ENCODE measurements at regions not wholly inside any gene's neighbourhood (a gene's known extent, or its start where the extent isn't known, plus 50 kb on each side); places are given as distances from the start of the nearest gene placed in this dataset.
"Not testable (repeated sequence)": the region's sequence is repeated elsewhere in the genome, so short reads cannot be mapped to it uniquely, and the experiment has no call there.

DNA sequence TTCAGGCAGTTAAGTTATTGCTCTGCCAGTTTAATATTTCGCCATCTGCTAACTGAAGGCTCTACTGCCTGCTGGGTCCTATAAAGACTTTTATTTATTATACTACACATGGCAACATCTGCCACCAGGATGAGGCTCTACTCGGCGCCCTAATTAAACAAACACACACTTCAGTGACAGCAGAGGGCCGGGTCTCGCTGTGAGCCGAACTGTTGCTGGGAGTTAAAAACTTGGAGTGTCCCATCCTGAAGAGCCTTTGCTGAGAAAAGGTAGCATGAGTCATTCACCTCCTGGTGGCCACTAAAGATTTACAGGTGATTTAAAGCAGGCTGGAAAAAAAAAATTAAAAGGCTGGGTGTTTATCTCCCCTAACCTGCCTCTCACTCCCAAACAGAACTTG lies 183.7 kb downstream of the NPIPA8 start:
- DNase-seq (ENCODE audit: low read depth) = not testable (repeated sequence)

DNA sequence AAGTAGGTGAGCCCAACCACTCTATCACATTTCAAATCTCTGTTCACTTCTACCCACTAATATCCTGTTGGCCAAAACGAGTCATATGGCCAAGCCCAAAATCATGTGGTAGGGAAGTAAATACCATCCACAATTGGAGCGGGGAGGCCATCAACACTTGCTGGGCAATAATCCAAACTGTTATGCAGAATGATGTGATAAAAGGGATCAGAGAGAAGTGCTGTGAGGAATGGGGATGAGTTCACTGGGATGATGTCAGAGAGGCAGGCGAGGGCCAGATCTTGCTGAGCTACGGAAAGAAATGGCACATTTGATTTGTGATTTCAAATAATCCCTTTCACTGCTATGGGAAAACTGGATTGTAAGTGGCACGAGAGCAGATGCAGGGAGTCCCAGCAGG lies 188.4 kb downstream of the NPIPA8 start:
- DNase-seq (ENCODE audit: low read depth) = not testable (repeated sequence)

DNA sequence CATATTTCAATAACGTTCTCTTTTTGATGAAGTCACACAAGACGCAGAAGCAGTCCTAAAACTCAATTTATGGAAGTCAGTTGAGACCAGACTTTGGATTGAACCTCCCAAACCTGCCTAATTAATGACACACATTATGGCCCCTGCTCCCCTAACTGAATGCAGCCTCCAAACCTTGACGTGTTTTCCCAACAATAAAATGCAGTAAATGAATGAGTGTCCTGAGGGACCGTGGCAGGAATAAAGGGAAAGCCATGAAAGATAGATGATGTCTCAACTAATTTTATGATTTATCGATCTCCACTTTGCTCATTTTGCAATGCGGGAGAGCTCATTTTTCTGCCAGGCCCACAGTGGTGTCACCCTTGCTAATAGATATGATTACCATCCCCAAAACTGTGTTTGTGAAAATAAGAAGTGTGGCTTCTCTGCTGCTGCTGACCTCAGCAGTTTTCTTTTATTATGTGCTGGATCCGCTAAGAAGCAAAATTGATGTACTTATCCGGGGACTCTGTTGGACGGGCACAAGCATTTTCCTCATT lies 189.9 kb downstream of the NPIPA8 start:
- not testable (repeated sequence) for DNase-seq (ENCODE audit: low read depth)

GRCh38 chr16:18142066-18142465 lies 194.5 kb downstream of the NPIPA8 start:
- not testable (repeated sequence) for DNase-seq (ENCODE audit: low read depth)

GRCh38 chr16:18136288-18136687 lies 200.2 kb downstream of the NPIPA8 start:
- not testable (repeated sequence) for DNase-seq (ENCODE audit: low read depth)

DNA sequence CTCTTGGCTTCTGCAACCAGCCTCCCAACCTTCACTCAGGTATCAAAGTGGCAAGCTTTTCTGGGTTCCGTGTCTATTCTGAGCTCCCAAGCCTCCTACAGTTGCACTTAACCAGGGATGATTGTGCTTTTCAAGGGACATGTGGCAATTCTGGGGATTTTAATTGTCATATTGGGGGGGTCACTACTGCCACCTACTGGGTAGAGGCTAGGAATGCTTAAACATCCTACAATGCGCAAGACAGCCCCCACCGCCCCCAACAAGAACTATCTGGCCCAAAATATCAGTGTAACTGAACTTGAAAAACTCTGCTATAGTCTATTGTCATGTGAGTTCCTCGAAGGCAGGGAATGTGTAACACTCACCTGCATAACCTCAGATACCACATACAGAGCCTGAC lies 201.5 kb downstream of the NPIPA8 start:
- DNase-seq (ENCODE audit: low read depth) = not testable (repeated sequence)

DNA sequence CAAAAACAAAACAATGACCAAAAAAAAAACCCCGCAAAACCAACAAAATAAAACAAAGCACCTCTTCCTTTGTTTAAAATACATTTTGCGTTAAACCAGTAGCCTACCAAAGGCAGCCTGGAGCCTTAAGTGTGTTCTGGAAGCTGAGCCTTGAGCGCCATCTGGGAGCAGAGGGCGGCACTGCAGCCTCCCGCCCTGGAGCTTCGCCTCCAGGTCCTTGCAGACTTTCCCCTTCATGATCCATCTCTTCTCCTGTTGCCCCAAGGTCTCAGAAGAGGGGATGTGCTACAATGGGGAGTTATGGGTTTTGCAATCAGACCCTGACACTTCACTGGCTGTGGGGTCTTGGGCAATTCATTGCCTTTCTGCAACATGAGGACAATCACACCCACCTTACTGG lies 204.9 kb downstream of the NPIPA8 start:
- DNase-seq (ENCODE audit: low read depth) = not testable (repeated sequence)

- DNase-seq (ENCODE audit: low read depth) = not testable (repeated sequence)
Observed at GRCh38 chr16:18130478-18131120, 205.9 kb downstream of the NPIPA8 start.

- DNase-seq (ENCODE audit: low read depth) = not testable (repeated sequence)
Observed at GRCh38 chr16:18127033-18127432, 209.5 kb downstream of the NPIPA8 start.

GRCh38 chr16:18119092-18119491 lies 217.4 kb downstream of the NPIPA8 start:
- not testable (repeated sequence) for DNase-seq (ENCODE audit: low read depth)

DNA sequence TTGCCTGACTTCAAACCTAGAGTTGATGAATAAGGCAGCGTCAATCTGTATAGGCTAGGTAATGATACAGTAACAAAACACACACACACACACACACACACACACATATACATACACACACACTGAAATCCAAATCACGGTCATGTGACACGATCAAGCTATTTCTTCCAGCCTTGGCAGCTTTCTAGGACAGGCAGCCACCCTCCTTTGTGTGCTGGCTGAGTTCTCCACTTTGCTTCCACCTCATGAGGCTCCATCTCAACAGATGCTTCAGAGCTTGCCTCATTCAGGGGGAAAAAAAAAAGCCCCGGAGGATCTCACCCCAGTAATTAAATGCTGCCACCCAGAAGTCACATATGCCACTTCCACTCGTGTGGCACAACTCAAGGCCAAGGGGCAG lies 217.9 kb downstream of the NPIPA8 start:
- DNase-seq (ENCODE audit: low read depth) = not testable (repeated sequence)

DNA sequence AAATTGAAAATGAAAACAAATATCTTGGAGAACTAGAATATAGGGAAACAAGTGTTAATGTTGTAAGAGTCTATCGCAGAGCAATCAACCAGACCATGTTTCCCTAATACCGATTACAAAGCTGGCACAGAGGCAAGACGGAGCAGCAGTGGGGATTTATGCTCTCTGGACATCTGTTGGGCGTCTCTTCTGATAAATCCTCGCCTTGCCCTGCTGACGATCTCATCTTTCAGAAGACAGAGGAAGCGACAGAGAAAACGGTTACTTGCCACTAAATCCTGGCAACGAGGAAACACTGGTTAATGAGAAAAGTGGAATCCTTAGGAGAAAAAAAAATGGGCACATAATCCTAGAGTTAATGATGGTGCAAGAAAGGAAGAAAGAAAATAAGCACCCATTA lies 218.5 kb downstream of the NPIPA8 start:
- not testable (repeated sequence) for DNase-seq (ENCODE audit: low read depth)

GRCh38 chr16:18104412-18104811 lies 232.1 kb downstream of the NPIPA8 start:
- not testable (repeated sequence) for DNase-seq (ENCODE audit: low read depth)

GRCh38 chr16:18101077-18101476 lies 235.5 kb downstream of the NPIPA8 start:
- not testable (repeated sequence) for DNase-seq (ENCODE audit: low read depth)

GRCh38 chr16:18092605-18093004 lies 243.9 kb downstream of the NPIPA8 start:
- DNase-seq (ENCODE audit: low read depth) = not testable (repeated sequence)

DNA sequence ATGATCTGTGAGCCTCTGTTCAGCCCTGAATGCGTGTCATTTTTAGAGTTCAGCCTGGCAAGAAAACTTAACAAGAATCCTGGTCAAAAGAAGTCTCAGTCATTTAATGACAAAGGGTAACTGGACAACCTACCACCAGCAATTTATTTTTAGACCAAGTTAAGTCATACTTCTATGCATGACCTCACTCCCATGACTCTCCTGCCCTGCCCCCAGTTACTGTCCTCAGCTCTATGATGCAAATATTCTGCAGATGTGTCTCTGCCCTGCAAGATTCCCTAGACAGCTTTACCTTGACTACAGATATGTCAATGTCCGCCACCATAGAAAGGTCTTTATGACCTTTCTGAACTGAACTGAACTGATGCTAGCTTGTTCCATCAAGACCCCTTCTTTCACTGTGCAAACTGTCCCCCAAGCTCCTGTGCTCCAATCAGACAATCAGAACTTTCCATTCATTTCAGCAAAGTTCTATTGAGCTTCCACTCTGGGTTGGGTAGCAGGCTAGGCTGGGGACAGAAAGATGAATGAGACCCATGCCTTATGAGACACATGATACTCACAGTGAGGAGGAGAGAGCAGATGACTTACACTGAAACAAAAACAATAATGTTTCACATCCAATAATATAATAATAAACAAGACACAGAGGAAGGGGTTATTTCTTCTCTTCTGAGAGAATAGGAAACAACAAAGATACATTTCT lies 255.7 kb downstream of the NPIPA8 start:
- not testable (repeated sequence) for DNase-seq (ENCODE audit: low read depth)

- DNase-seq (ENCODE audit: low read depth) = not testable (repeated sequence)
Observed at GRCh38 chr16:18077910-18078309, 258.6 kb downstream of the NPIPA8 start.

DNA sequence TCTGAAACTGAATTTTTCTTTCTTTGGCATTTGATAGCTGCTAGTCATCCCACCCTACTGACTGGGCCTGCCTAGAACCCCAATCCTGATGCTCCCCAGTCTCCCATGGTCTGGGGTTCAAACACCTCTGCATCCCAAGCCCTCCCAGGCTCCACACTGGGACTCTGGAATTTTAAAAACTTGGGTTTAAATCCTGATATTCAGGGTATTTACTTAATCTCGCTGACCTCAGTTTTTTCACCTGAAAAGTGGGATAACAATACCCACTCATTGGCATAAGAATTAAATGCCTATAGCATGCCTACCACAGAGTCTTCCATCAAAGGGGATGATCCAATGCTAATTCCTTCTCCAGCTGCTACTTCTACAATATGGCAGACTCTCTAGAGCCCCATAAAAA lies 264.4 kb downstream of the NPIPA8 start:
- no peak for DNase-seq (ENCODE audit: low read depth)

DNA sequence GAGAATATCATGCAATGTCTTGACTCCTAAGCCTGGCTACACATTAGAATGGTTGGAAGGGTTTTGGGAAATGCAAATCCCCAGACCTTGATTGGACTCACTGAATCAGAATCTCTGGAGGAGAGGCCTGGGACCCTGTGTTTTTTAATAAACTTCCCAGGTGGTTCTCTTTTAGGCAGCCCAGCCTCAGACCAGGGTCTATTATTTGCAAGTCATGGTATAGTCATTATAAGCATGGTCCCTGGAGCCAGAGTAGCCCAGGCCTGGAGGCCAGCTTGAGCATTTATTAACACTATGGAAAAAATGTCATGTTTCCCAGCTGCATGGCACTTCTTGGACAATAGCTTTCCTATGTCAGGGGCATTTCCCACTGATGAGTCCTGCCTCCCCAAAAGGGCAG lies 266.9 kb downstream of the NPIPA8 start:
- no peak for DNase-seq (ENCODE audit: low read depth)

DNA sequence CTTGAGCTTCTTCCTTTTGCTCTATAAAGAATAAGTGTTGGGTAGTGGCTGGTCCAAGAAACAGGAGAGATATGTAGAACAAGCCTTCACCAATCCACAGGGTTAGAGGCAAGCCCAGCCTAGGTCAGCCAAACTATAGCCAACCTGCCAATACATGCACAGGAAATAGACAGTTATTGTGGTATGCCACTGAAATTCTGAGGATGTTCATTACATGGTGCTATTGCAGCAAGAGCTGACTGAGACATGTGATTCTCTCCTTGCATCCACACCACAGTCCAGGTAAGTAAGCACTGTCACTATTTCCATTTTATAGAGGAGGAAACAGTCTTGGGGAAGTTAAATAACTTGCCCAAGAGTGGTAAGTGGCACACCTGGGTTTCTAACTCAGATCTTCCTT lies 268.1 kb downstream of the NPIPA8 start:
- no peak for DNase-seq (ENCODE audit: low read depth)

DNA sequence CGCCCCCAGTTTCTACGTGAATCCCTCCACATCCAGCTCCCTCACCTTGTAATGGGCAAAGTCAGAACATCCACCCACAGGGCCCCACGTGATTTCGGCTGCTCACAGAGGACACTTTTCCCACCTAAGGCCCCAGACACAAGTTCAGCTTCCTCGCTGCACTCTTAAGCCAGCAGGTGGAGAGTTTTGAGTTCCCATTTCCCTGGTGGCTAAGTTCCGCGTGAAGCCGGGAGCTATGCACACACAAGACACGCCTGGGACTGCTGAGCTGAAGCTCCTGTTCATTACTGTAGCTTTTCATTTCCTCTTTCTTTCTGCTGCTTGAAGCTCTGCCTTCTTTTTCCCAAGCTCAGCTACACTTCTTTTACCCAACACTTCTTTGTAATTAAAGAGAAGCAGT lies 273.8 kb downstream of the NPIPA8 start:
- DNase-seq (ENCODE audit: low read depth) = no peak

DNA sequence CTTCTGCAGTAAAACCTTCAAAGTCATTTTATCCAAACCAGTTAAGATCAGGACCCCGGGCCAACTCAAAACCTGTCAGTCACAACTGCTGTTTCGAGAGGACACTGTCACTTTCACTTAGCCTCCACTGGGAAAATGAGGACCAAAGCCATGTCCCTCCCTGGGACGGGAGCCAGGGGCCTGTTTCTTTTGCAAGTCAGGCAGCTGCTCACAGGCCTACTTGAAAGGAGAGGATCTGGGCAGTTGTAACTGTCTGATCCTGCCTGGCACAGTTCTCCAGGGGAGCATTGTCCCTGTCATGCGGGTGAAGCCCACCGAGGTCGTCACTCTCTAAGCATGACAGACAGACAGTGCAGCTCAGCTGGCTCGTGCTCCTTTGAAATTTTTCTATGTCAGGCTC lies 276.2 kb downstream of the NPIPA8 start:
- no peak for DNase-seq (ENCODE audit: low read depth)

- no peak for DNase-seq (ENCODE audit: low read depth)
Observed at GRCh38 chr16:18059577-18059976, 277.0 kb downstream of the NPIPA8 start.

All from non-pigmented ciliary epithelial cell (primary cell).